A549 (cell line): ENCODE measurements at regions not wholly inside any gene's neighbourhood (a gene's known extent, or its start where the extent isn't known, plus 50 kb on each side); places are given as distances from the start of the nearest gene placed in this dataset.
A peak's percentile ranks its signal among the peaks of the same experiment; 100 is the strongest.

Experiments used
- ATAC-seq, 2 experiments: fragments of 200-7000 bp in 1 of 2; fragments of >200 bp in 1 of 2; cut with Nextera tagmentation in 1 of 2; cut with Tn5 transposase in 1 of 2; 3 replicates each; pipeline versions ENCODE4 v1.8.0 to v1.9.1; 2018 to 2020; ENCODE audit warnings: mild to moderate bottlenecking in 1 of 2, moderate library complexity in 1 of 2
- CTCF ChIA-PET: fragments of 300-600 bp; sonication (Branson Sonifier 250); formaldehyde crosslinking; extraction: SDS; loops from one replicate; lab custom pipeline; 2021; ENCODE audit warnings: antibody characterized with exemption, inconsistent platforms; lab: Yijun Ruan, JAX
- POLR2A ChIA-PET: fragments of 350-600 bp; formaldehyde crosslinking; extraction: SDS; loops from one replicate; lab custom pipeline; 2021; ENCODE audit warnings: antibody characterized with exemption, inconsistent platforms; lab: Yijun Ruan, JAX
- DNase-seq, 2 experiments: peaks; one replicate each; pipeline versions ENCODE4 v3.0.0 to v3.0.0-alpha.2; 2011 to 2016; ENCODE audit warnings: low read depth in 1 of 2, low spot score in 1 of 2
- FAIRE-seq: peaks from 2 replicates; lab custom pipeline; 2011; peaks lifted over from hg19 to GRCh38; lab: Jason Lieb, UNC
- H3K27ac ChIP-seq, 2 experiments: fragments of >200 bp; sonication (Bioruptor Twin); formaldehyde crosslinking; 3 replicates each; pipeline ENCODE4 v1.5.1; 2016 to 2017
- H3K4me1 ChIP-seq: fragments of >200 bp; sonication (Bioruptor Twin); formaldehyde crosslinking; 3 replicates; pipeline ENCODE4 v1.6.1; 2016
- H3K4me2 ChIP-seq: fragments of >200 bp; sonication (Bioruptor Twin); formaldehyde crosslinking; 3 replicates; pipeline ENCODE4 v1.6.1; 2016
- H3K4me3 ChIP-seq: fragments of >200 bp; sonication (Bioruptor Twin); formaldehyde crosslinking; 3 replicates; pipeline ENCODE4 v1.5.1; 2016
- H3K9me3 ChIP-seq: fragments of >200 bp; sonication (Bioruptor Twin); formaldehyde crosslinking; 3 replicates; pipeline ENCODE4 v1.6.1; 2016
- BCL3 ChIP-seq: fragments of >200 bp; sonication (Bioruptor Twin); formaldehyde crosslinking; IDR thresholded peaks from 3 replicates; pipeline ENCODE4 v1.6.1; 2016
- CBX2 ChIP-seq: fragments of 200-600 bp; sonication (generic); IDR thresholded peaks from 2 replicates; pipeline ENCODE4 v1.6.1; 2016; ENCODE audit warnings: low read depth, mild to moderate bottlenecking, borderline replicate concordance
- CHD2 ChIP-seq: fragments of 150-350 bp; IDR thresholded peaks from 2 replicates; pipeline ENCODE4 v1.6.1; 2014; ENCODE audit warnings: low read length; ENCODE audit not compliant: partially characterized antibody
- EHF ChIP-seq: fragments of 250-450 bp; sonication (Bioruptor Pico); IDR thresholded peaks from 2 replicates; pipeline ENCODE4 v1.5.0; 2020; ENCODE audit warnings: mild to moderate bottlenecking
- EHMT2 ChIP-seq: fragments of 200-600 bp; sonication (generic); IDR thresholded peaks from 2 replicates; pipeline ENCODE4 v1.6.1; 2016; ENCODE audit warnings: antibody characterized with exemption, low read depth, mild to moderate bottlenecking, moderate library complexity
- FOSB ChIP-seq: fragments of 250-450 bp; sonication (Bioruptor Pico); IDR thresholded peaks from 2 replicates; pipeline ENCODE4 v1.5.0; 2020; ENCODE audit warnings: mild to moderate bottlenecking, moderate library complexity
- HDAC2 ChIP-seq: fragments of 200-600 bp; sonication (generic); IDR thresholded peaks from 2 replicates; pipeline ENCODE4 v1.6.1; 2016
- HOXB5 ChIP-seq: fragments of 250-450 bp; sonication (Bioruptor Pico); IDR thresholded peaks from 2 replicates; pipeline ENCODE4 v1.5.0; 2020; ENCODE audit warnings: mild to moderate bottlenecking, moderate library complexity
- JUNB ChIP-seq: fragments of >200 bp; sonication (Bioruptor Twin); formaldehyde crosslinking; IDR thresholded peaks from 2 replicates; pipeline ENCODE4 v1.6.1; 2016
- KDM5A ChIP-seq: fragments of 200-600 bp; sonication (generic); IDR thresholded peaks from 2 replicates; pipeline ENCODE4 v1.6.1; 2016; ENCODE audit warnings: antibody characterized with exemption, mild to moderate bottlenecking
- MAX ChIP-seq: IDR thresholded peaks from 2 replicates; pipeline ENCODE4 v1.6.1; 2012
- NFE2L2 ChIP-seq: fragments of 150-350 bp; conservative IDR thresholded peaks from 2 replicates; pipeline ENCODE4 v1.6.1; 2014; ENCODE audit warnings: low read length
- PHF8 ChIP-seq: fragments of 200-600 bp; sonication (generic); IDR thresholded peaks from 2 replicates; pipeline ENCODE4 v1.6.1; 2016; ENCODE audit warnings: low read depth, mild to moderate bottlenecking, antibody characterized with exemption, moderate library complexity, borderline replicate concordance
- POLR2AphosphoS2 ChIP-seq: conservative IDR thresholded peaks from 2 replicates; pipeline ENCODE4 v1.6.1; 2012; ENCODE audit warnings: low read length, improper control_type of control experiment, inconsistent platforms
- RAD21 ChIP-seq, 2 experiments: fragments of >200 bp in 1 of 2; sonication (Bioruptor Twin) in 1 of 2; formaldehyde crosslinking in 1 of 2; IDR thresholded peaks in 1 of 2; conservative IDR thresholded peaks in 1 of 2; 2 replicates in 1 of 2; 3 replicates in 1 of 2; pipeline ENCODE4 v1.6.1; 2012 to 2018; ENCODE audit warnings: inconsistent platforms in 1 of 2
- RARB ChIP-seq: fragments of 250-450 bp; sonication (Bioruptor Pico); IDR thresholded peaks from 2 replicates; pipeline ENCODE4 v1.8.0; 2021; ENCODE audit warnings: mild to moderate bottlenecking, moderate library complexity
- RCOR1 ChIP-seq: fragments of 150-350 bp; IDR thresholded peaks from 2 replicates; pipeline ENCODE4 v1.6.1; 2014; ENCODE audit warnings: antibody characterized with exemption, low read length, low read depth
- SREBF2 ChIP-seq: fragments of 450-650 bp; IDR thresholded peaks from 2 replicates; pipeline ENCODE4 v1.6.1; 2014; ENCODE audit warnings: mild to moderate bottlenecking, moderate library complexity
- TFCP2L1 ChIP-seq: fragments of 250-450 bp; sonication (Bioruptor Pico); IDR thresholded peaks from 2 replicates; pipeline ENCODE4 v1.5.0; 2021; ENCODE audit warnings: mild to moderate bottlenecking
- TP53 ChIP-seq: fragments of 250-450 bp; sonication (Bioruptor Pico); IDR thresholded peaks from 2 replicates; pipeline ENCODE4 v1.5.0; 2021; ENCODE audit warnings: mild to moderate bottlenecking, moderate library complexity
- USF2 ChIP-seq: fragments of 450-650 bp; IDR thresholded peaks from 2 replicates; pipeline ENCODE4 v1.6.1; 2014; ENCODE audit warnings: antibody characterized with exemption
- ZFP36 ChIP-seq: fragments of 450-650 bp; IDR thresholded peaks from 2 replicates; pipeline ENCODE4 v1.6.1; 2014; ENCODE audit warnings: borderline replicate concordance; ENCODE audit not compliant: partially characterized antibody
- ZSCAN20 ChIP-seq: fragments of 250-450 bp; sonication (Bioruptor Pico); IDR thresholded peaks from 2 replicates; pipeline ENCODE4 v1.8.0; 2022; ENCODE audit warnings: mild to moderate bottlenecking, moderate library complexity
- WGBS: methylation state at CpG from one replicate; pipeline ENCODE4 v1.1.6; 2017; ENCODE audit errors: missing lambda C conversion rate; 5-methylcytosine and 5-hydroxymethylcytosine counted together
- TF ChIP-seq, protein P1 (sequence below): fragments of 250-450 bp; sonication (Bioruptor Pico); IDR thresholded peaks from 2 replicates; pipeline ENCODE4 v1.5.0; 2021; ENCODE audit warnings: mild to moderate bottlenecking, moderate library complexity, borderline replicate concordance
- TF ChIP-seq, protein P2 (sequence below): IDR thresholded peaks from 2 replicates; pipeline ENCODE4 v1.6.1; 2012
- TF ChIP-seq, protein P3 (sequence below): fragments of 200-600 bp; sonication (generic); IDR thresholded peaks from 2 replicates; pipeline ENCODE4 v1.6.1; 2016; ENCODE audit warnings: antibody characterized with exemption, mild to moderate bottlenecking, moderate library complexity

- no peaks in the 10 kb centered on the region for H3K4me1 ChIP-seq
- no peak overlapping the region for H3K4me2 ChIP-seq
- ATAC-seq (no peak), FAIRE-seq (no peak), DNase-seq (no peak)
- 0 out of 6 replicates have a peak overlapping the region, but pooled peaks of 1 of the 2 experiments have one; percentile 6 for H3K27ac ChIP-seq
- WGBS: 81% methylated on average over 5 of the region's 6 CpGs
- no peaks in the 10 kb centered on the region for H3K9me3 ChIP-seq
- CTCF ChIA-PET: no interaction called here
- no peak for TF ChIP-seq HOXB5 (CRISPR knock-in tag)
- no peak for TF ChIP-seq ZFP36
- TF ChIP-seq NFE2L2: no peak
- TF ChIP-seq EHF (CRISPR knock-in tag): no peak
- TF ChIP-seq MAX: no peak
- TF ChIP-seq TFCP2L1 (CRISPR knock-in tag): no peak
- TF ChIP-seq USF2: no peak
- TF ChIP-seq PHF8: no peak
- no peak for TF ChIP-seq BCL3
- no peak for TF ChIP-seq EHMT2
- no peak for TF ChIP-seq HDAC2
- TF ChIP-seq ZSCAN20 (CRISPR knock-in tag): no peak
- TF ChIP-seq RAD21 (conservative IDR thresholded peaks at IDR 0.05 in 1 of 2, IDR thresholded peaks at IDR 0.05 in 1 of 2): no peak
- TF ChIP-seq, protein P1, sequence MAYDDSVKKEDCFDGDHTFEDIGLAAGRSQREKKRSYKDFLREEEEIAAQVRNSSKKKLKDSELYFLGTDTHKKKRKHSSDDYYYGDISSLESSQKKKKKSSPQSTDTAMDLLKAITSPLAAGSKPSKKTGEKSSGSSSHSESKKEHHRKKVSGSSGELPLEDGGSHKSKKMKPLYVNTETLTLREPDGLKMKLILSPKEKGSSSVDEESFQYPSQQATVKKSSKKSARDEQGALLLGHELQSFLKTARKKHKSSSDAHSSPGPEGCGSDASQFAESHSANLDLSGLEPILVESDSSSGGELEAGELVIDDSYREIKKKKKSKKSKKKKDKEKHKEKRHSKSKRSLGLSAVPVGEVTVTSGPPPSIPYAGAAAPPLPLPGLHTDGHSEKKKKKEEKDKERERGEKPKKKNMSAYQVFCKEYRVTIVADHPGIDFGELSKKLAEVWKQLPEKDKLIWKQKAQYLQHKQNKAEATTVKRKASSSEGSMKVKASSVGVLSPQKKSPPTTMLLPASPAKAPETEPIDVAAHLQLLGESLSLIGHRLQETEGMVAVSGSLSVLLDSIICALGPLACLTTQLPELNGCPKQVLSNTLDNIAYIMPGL (CRISPR knock-in tag): no peak
- no peak for TF ChIP-seq CBX2
- no peak for TF ChIP-seq RARB (CRISPR knock-in tag)
- TF ChIP-seq, protein P2, sequence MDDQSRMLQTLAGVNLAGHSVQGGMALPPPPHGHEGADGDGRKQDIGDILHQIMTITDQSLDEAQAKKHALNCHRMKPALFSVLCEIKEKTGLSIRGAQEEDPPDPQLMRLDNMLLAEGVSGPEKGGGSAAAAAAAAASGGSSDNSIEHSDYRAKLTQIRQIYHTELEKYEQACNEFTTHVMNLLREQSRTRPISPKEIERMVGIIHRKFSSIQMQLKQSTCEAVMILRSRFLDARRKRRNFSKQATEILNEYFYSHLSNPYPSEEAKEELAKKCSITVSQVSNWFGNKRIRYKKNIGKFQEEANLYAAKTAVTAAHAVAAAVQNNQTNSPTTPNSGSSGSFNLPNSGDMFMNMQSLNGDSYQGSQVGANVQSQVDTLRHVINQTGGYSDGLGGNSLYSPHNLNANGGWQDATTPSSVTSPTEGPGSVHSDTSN: no peak
- TF ChIP-seq SREBF2: no peak
- TF ChIP-seq JUNB: no peak
- no peak for TF ChIP-seq TP53
- POLR2A ChIA-PET: no interaction called here
- no peak overlapping the region for H3K4me3 ChIP-seq
Observed at GRCh38 chr13:34425327-34425949, 516.6 kb upstream of the NBEA start.

GRCh38 chr13:34428911-34429310 lies 513.2 kb upstream of the NBEA start:
- ATAC-seq (no peak), DNase-seq (no peak)
- H3K4me3 ChIP-seq: no peak overlapping the region
- CTCF ChIA-PET: no interaction called here
- no peak overlapping the region for H3K4me2 ChIP-seq
- TF ChIP-seq NFE2L2: no peak
- TF ChIP-seq, protein P3, sequence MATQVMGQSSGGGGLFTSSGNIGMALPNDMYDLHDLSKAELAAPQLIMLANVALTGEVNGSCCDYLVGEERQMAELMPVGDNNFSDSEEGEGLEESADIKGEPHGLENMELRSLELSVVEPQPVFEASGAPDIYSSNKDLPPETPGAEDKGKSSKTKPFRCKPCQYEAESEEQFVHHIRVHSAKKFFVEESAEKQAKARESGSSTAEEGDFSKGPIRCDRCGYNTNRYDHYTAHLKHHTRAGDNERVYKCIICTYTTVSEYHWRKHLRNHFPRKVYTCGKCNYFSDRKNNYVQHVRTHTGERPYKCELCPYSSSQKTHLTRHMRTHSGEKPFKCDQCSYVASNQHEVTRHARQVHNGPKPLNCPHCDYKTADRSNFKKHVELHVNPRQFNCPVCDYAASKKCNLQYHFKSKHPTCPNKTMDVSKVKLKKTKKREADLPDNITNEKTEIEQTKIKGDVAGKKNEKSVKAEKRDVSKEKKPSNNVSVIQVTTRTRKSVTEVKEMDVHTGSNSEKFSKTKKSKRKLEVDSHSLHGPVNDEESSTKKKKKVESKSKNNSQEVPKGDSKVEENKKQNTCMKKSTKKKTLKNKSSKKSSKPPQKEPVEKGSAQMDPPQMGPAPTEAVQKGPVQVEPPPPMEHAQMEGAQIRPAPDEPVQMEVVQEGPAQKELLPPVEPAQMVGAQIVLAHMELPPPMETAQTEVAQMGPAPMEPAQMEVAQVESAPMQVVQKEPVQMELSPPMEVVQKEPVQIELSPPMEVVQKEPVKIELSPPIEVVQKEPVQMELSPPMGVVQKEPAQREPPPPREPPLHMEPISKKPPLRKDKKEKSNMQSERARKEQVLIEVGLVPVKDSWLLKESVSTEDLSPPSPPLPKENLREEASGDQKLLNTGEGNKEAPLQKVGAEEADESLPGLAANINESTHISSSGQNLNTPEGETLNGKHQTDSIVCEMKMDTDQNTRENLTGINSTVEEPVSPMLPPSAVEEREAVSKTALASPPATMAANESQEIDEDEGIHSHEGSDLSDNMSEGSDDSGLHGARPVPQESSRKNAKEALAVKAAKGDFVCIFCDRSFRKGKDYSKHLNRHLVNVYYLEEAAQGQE: no peak
- no peak for TF ChIP-seq CHD2
- TF ChIP-seq CBX2: no peak
- no peak for TF ChIP-seq JUNB
- no peak for TF ChIP-seq BCL3
- no peak for TF ChIP-seq POLR2AphosphoS2
- TF ChIP-seq RCOR1: no peak
- no peak for TF ChIP-seq EHMT2
- TF ChIP-seq FOSB (CRISPR knock-in tag): no peak
- no peak for TF ChIP-seq KDM5A
- TF ChIP-seq, all 56 proteins: peak for 0
- Histone ChIP-seq H3K4me1 (no peaks in the 10 kb centered on the region), H3K9me3 (no peaks in the 10 kb centered on the region), H3K27ac (no peak overlapping the region)
- 95% methylated on average over 3 of the region's 3 CpGs for WGBS
- POLR2A ChIA-PET: no interaction called here
- FAIRE-seq: no peak
